ENCODE measurements at regions not wholly inside any gene's neighbourhood (a gene's known extent, or its start where the extent isn't known, plus 50 kb on each side); places are given as distances from the start of the nearest gene placed in this dataset.
"Not testable (repeated sequence)": the region's sequence is repeated elsewhere in the genome, so short reads cannot be mapped to it uniquely, and the experiment has no call there.

GRCh38 chr7:9919-10318, 182.5 kb upstream of the FAM20C start:
- not testable (repeated sequence) for DNase-seq

- DNase-seq = not testable (repeated sequence)
Observed at GRCh38 chr7:32565-33280, 159.6 kb upstream of the FAM20C start.

- not testable (repeated sequence) for DNase-seq
Observed at GRCh38 chr7:35121-35541, 157.2 kb upstream of the FAM20C start.

GRCh38 chr7:36539-36938, 155.8 kb upstream of the FAM20C start:
- not testable (repeated sequence) for DNase-seq

GRCh38 chr7:37656-38055, 154.7 kb upstream of the FAM20C start:
- not testable (repeated sequence) for DNase-seq

GRCh38 chr7:38444-38843, 153.9 kb upstream of the FAM20C start:
- DNase-seq = not testable (repeated sequence)

GRCh38 chr7:39984-40740, 152.2 kb upstream of the FAM20C start:
- DNase-seq = not testable (repeated sequence)

GRCh38 chr7:40799-41750, 151.3 kb upstream of the FAM20C start:
- no peak for DNase-seq

GRCh38 chr7:41917-42565, 150.3 kb upstream of the FAM20C start:
- DNase-seq = no peak

GRCh38 chr7:43791-44540, 148.4 kb upstream of the FAM20C start:
- no peak for DNase-seq

- no peak for DNase-seq
Observed at GRCh38 chr7:44541-44896, 147.9 kb upstream of the FAM20C start.

GRCh38 chr7:45106-46090, 147.0 kb upstream of the FAM20C start:
- DNase-seq = no peak

GRCh38 chr7:46123-46829, 146.1 kb upstream of the FAM20C start:
- no peak for DNase-seq

- DNase-seq = no peak
Observed at GRCh38 chr7:46830-47140, 145.6 kb upstream of the FAM20C start.

GRCh38 chr7:51456-52068, 140.8 kb upstream of the FAM20C start:
- DNase-seq = no peak

- no peak for DNase-seq
Observed at GRCh38 chr7:52100-52499, 140.3 kb upstream of the FAM20C start.

- DNase-seq = no peak
Observed at GRCh38 chr7:53531-53930, 138.8 kb upstream of the FAM20C start.

- DNase-seq = no peak
Observed at GRCh38 chr7:54615-55014, 137.8 kb upstream of the FAM20C start.

- DNase-seq = no peak
Observed at GRCh38 chr7:55690-56248, 136.6 kb upstream of the FAM20C start.
